ENCODE measurements at regions not wholly inside any gene's neighbourhood (a gene's known extent, or its start where the extent isn't known, plus 50 kb on each side); places are given as distances from the start of the nearest gene placed in this dataset.

GRCh38 chr20:41998539-41999341, 380.6 kb upstream of the CHD6 start:
- ChIA-PET CTCF (ENCODE audit: low intra/inter-chr PET ratio, low total read pairs) (no interaction called here), POLR2A (no interaction called here)
- H3K36me3 ChIP-seq (replicated peaks in 1 of 2; ENCODE audit: control insufficient read depth in 1 of 2, insufficient read depth in 2 of 2, low read length in 2 of 2), result no peaks in the 10 kb centered on the region
- H3K4me2 ChIP-seq (ENCODE audit: low read depth, low read length), result no peak overlapping the region
- DNase-seq (ENCODE audit: low spot score) (no peak), ATAC-seq (no peak), FAIRE-seq (no peak)
- no TSS peak for BruUV-seq (replicated peaks)
- H3K4me1 ChIP-seq (ENCODE audit: insufficient read depth, low read length), result no peaks in the 10 kb centered on the region
- H4K20me1 ChIP-seq (ENCODE audit: insufficient read depth, low read length), result no peaks in the 10 kb centered on the region
- no peaks in the 10 kb centered on the region for H3K79me2 ChIP-seq (ENCODE audit: insufficient read depth, low read length)
- intact Hi-C loops (cut with micrococcal nuclease; ENCODE audit: unreplicated experiment), result no loop called here
- WGBS (ENCODE audit: low lambda C conversion rate), result 82% methylated on average over 83 of the region's 92 CpGs
- TF ChIP-seq CERS6 (CRISPR knock-in tag; IDR thresholded peaks at IDR 0.05), result no peak
- peak; percentile 90 for TF ChIP-seq CEBPB (IDR thresholded peaks at IDR 0.05; ENCODE audit: borderline replicate concordance, low read depth, low read length)
- no peak for TF ChIP-seq RARA (CRISPR knock-in tag; IDR thresholded peaks at IDR 0.05)
- TF ChIP-seq, protein P1, sequence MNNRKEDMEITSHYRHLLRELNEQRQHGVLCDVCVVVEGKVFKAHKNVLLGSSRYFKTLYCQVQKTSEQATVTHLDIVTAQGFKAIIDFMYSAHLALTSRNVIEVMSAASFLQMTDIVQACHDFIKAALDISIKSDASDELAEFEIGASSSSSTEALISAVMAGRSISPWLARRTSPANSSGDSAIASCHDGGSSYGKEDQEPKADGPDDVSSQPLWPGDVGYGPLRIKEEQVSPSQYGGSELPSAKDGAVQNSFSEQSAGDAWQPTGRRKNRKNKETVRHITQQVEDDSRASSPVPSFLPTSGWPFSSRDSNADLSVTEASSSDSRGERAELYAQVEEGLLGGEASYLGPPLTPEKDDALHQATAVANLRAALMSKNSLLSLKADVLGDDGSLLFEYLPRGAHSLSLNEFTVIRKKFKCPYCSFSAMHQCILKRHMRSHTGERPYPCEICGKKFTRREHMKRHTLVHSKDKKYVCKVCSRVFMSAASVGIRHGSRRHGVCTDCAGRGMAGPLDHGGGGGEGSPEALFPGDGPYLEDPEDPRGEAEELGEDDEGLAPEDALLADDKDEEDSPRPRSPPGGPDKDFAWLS (CRISPR knock-in tag; IDR thresholded peaks at IDR 0.05; ENCODE audit: borderline replicate concordance), result no peak
- peak; percentile 11; the same call in 1 of the 2 replicates for TF ChIP-seq ZNF687 (CRISPR knock-in tag; IDR thresholded peaks at IDR 0.05)
- peak; percentile 75; the same call in 1 of the 2 replicates for TF ChIP-seq DNMT1 (CRISPR knock-in tag; IDR thresholded peaks at IDR 0.05)
- TF ChIP-seq ZNF839 (CRISPR knock-in tag; IDR thresholded peaks at IDR 0.05; ENCODE audit: borderline replicate concordance), result no peak
- TF ChIP-seq HDAC2 (CRISPR knock-in tag; IDR thresholded peaks at IDR 0.05), result no peak
- no peak for TF ChIP-seq FOSL2 (CRISPR knock-in tag; IDR thresholded peaks at IDR 0.05)
- no peak for TF ChIP-seq RORA (CRISPR knock-in tag; IDR thresholded peaks at IDR 0.05)
- H3K27me3 ChIP-seq (ENCODE audit: control insufficient read depth in 1 of 2, insufficient read depth in 2 of 2, low read length in 2 of 2), result no peaks in the 10 kb centered on the region; a peak in 2 of 5 replicates
- in situ Hi-C loops (cut with HindIII; ENCODE audit: extremely low pct_ligation_motif_present, low pct_unique_long_range_greater_than_20kb), result no loop called here
- H3K27ac ChIP-seq (ENCODE audit: extremely low read length, insufficient read depth, low read length), result no peak overlapping the region
- no peak overlapping the region for H2AFZ ChIP-seq (ENCODE audit: low read length)
- no peaks in the 10 kb centered on the region for H3K9me3 ChIP-seq (ENCODE audit: low read length)
- H3K9ac ChIP-seq (ENCODE audit: insufficient read depth, low read depth, low read length), result no peak overlapping the region
- no peak overlapping the region for H3K4me3 ChIP-seq (replicated peaks in 1 of 3; ENCODE audit: insufficient read depth in 1 of 3, low read depth in 2 of 3, low read length in 3 of 3)
